Peyer's patch (tissue), 4 donors: ENCODE measurements at regions not wholly inside any gene's neighbourhood (a gene's known extent, or its start where the extent isn't known, plus 50 kb on each side); places are given as distances from the start of the nearest gene placed in this dataset.

Experiments used
- POLR2A ChIP-seq, 2 donors: fragments of 450-650 bp; IDR thresholded peaks; one replicate each; pipeline ENCODE4 v1.5.1; 2017; ENCODE audit warnings: antibody characterized with exemption in 2 of 2, mild to moderate bottlenecking in 2 of 2, moderate library complexity in 2 of 2
- TF ChIP-seq, protein P1 (sequence below), 6 experiments: fragments of 450-650 bp in 4 of 6; fragments of 200-600 bp in 2 of 6; sonication (generic) in 1 of 6; IDR thresholded peaks; one replicate each; pipeline ENCODE4 v1.5.1; 2017 to 2019; ENCODE audit warnings: antibody characterized with exemption in 6 of 6, mild to moderate bottlenecking in 3 of 6, moderate library complexity in 1 of 6

GRCh38 chr3:26915208-26915607 is 292.6 kb downstream of the LRRC3B start:
- TF ChIP-seq, protein P1, sequence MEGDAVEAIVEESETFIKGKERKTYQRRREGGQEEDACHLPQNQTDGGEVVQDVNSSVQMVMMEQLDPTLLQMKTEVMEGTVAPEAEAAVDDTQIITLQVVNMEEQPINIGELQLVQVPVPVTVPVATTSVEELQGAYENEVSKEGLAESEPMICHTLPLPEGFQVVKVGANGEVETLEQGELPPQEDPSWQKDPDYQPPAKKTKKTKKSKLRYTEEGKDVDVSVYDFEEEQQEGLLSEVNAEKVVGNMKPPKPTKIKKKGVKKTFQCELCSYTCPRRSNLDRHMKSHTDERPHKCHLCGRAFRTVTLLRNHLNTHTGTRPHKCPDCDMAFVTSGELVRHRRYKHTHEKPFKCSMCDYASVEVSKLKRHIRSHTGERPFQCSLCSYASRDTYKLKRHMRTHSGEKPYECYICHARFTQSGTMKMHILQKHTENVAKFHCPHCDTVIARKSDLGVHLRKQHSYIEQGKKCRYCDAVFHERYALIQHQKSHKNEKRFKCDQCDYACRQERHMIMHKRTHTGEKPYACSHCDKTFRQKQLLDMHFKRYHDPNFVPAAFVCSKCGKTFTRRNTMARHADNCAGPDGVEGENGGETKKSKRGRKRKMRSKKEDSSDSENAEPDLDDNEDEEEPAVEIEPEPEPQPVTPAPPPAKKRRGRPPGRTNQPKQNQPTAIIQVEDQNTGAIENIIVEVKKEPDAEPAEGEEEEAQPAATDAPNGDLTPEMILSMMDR (IDR thresholded peaks at IDR 0.05): no peak
- TF ChIP-seq POLR2A (IDR thresholded peaks at IDR 0.05): no peak
